Osteocyte (in vitro differentiated cells): ENCODE measurements at regions not wholly inside any gene's neighbourhood (a gene's known extent, or its start where the extent isn't known, plus 50 kb on each side); places are given as distances from the start of the nearest gene placed in this dataset.

Source experiments
- DNase-seq: peaks from one replicate; pipeline ENCODE4 v3.0.0; 2021; ENCODE audit warnings: mixed read lengths; ENCODE audit not compliant: unreplicated experiment; ENCODE audit errors: extremely low spot score
- H3K27ac Mint-ChIP-seq: one replicate; pipeline ENCODE4 v1.8.0; 2021; ENCODE audit warnings: mild to moderate bottlenecking, mixed read lengths; ENCODE audit not compliant: unreplicated experiment
- H3K27me3 Mint-ChIP-seq: one replicate; pipeline ENCODE4 v1.8.0; 2021; ENCODE audit warnings: mixed read lengths; ENCODE audit not compliant: unreplicated experiment
- H3K36me3 Mint-ChIP-seq: one replicate; pipeline ENCODE4 v1.8.0; 2021; ENCODE audit warnings: mixed read lengths; ENCODE audit not compliant: unreplicated experiment
- H3K4me1 Mint-ChIP-seq: one replicate; pipeline ENCODE4 v1.8.0; 2021; ENCODE audit warnings: mixed read lengths; ENCODE audit not compliant: unreplicated experiment
- H3K4me3 Mint-ChIP-seq: one replicate; pipeline ENCODE4 v1.8.0; 2021; ENCODE audit warnings: mild to moderate bottlenecking, moderate library complexity, mixed read lengths; ENCODE audit not compliant: unreplicated experiment
- H3K9me3 Mint-ChIP-seq: one replicate; pipeline ENCODE4 v1.8.0; 2021; ENCODE audit warnings: mixed read lengths; ENCODE audit not compliant: unreplicated experiment
- CTCF ChIP-seq: fragments of 200-600 bp; sonication (generic); IDR thresholded peaks from 2 replicates; pipeline ENCODE4 v1.5.0; 2021; ENCODE audit warnings: antibody characterized with exemption, mild to moderate bottlenecking, moderate library complexity

DNA sequence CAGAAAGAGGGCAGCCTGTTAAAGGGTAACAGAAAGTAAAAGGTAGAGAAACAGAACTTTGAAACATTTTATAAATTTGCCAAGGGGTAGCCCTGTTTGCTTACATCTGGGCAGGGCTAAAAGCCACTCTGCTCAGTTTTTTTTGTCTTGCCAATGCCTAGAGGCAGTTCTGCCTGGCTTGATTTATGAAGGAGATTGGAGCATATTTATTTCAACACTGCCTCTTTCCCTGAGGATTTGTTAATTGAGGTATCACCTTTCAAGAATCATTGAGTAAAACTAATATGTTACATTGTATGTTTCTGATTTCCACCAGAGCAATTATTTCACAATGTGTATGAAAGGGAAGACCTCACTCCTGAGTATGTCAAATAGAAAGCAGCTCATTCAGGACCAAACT is 160.8 kb downstream of the GXYLT1 start:
- Mint-ChIP-seq H3K4me1 (peaks cover 6% of the 10 kb centered on the region), H3K9me3 (no peaks in the 10 kb centered on the region), H3K4me3 (no peak overlapping the region), H3K36me3 (no peaks in the 10 kb centered on the region), H3K27ac (no peak overlapping the region), H3K27me3 (peaks cover 2% of the 10 kb centered on the region)
- no peak for DNase-seq
- TF ChIP-seq CTCF, result no peak

GRCh38 chr12:41983394-41983793 is 161.3 kb downstream of the GXYLT1 start:
- Mint-ChIP-seq H3K36me3 (no peaks in the 10 kb centered on the region), H3K27ac (no peak overlapping the region), H3K4me1 (peaks cover 6% of the 10 kb centered on the region), H3K9me3 (no peaks in the 10 kb centered on the region), H3K4me3 (no peak overlapping the region), H3K27me3 (peaks cover 2% of the 10 kb centered on the region)
- no peak for TF ChIP-seq CTCF
- DNase-seq, result no peak

- no peak overlapping the region for H3K27ac Mint-ChIP-seq
Observed at GRCh38 chr12:41981758-41982157, 162.9 kb downstream of the GXYLT1 start.

DNA sequence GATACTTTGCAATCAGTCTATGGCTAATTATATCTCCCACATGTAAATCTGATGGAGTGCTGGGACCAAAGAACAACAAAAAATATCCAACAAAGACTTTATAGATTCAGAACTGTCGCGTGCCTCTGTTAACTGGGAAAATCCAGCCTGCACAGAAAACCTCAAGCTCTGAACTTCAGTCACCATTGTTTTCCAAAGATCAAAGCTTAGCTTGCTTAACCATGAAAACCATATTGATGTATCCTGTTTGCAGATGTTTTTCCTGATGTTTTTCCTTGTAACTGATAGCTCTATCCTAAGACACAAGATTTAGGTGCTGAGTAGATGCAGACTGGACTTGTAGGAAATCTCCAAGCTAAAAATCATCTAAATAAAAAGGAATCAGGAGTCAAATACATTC is 163.7 kb downstream of the GXYLT1 start:
- Mint-ChIP-seq H3K36me3 (no peaks in the 10 kb centered on the region), H3K27ac (no peak overlapping the region), H3K27me3 (peaks cover 2% of the 10 kb centered on the region), H3K9me3 (no peaks in the 10 kb centered on the region), H3K4me3 (no peak overlapping the region), H3K4me1 (peaks cover 6% of the 10 kb centered on the region)
- no peak for DNase-seq
- TF ChIP-seq CTCF, result no peak

More at GRCh38 chr12:41981758-41982157, 162.9 kb downstream of the GXYLT1 start:
- TF ChIP-seq CTCF, result no peak
- Mint-ChIP-seq H3K36me3 (no peaks in the 10 kb centered on the region), H3K4me1 (peaks cover 6% of the 10 kb centered on the region), H3K4me3 (no peak overlapping the region), H3K27me3 (peaks cover 2% of the 10 kb centered on the region), H3K9me3 (no peaks in the 10 kb centered on the region)
- DNase-seq, result no peak

- DNase-seq, result no peak
- Mint-ChIP-seq H3K27me3 (peaks cover 2% of the 10 kb centered on the region), H3K36me3 (no peaks in the 10 kb centered on the region), H3K4me3 (no peak overlapping the region), H3K27ac (no peak overlapping the region), H3K4me1 (peaks cover 6% of the 10 kb centered on the region), H3K9me3 (no peaks in the 10 kb centered on the region)
- TF ChIP-seq CTCF, result no peak
Observed at GRCh38 chr12:41980390-41980789, 164.3 kb downstream of the GXYLT1 start.
